Thyroid gland (tissue), 4 donors: ENCODE measurements at regions not wholly inside any gene's neighbourhood (a gene's known extent, or its start where the extent isn't known, plus 50 kb on each side); places are given as distances from the start of the nearest gene placed in this dataset.

Experiments used
- CTCF ChIP-seq, 6 experiments: fragments of 200-600 bp in 3 of 6; fragments of 450-650 bp in 3 of 6; sonication (generic) in 3 of 6; IDR thresholded peaks; one replicate each; pipeline ENCODE4 v1.5.1; 2016 to 2019; ENCODE audit warnings: antibody characterized with exemption in 6 of 6, mild to moderate bottlenecking in 2 of 6, inconsistent platforms in 1 of 6, moderate library complexity in 1 of 6
- POLR2A ChIP-seq, 2 donors: fragments of 450-650 bp; IDR thresholded peaks; one replicate each; pipeline ENCODE4 v1.6.1; 2017; ENCODE audit warnings: antibody characterized with exemption in 2 of 2, mild to moderate bottlenecking in 2 of 2, moderate library complexity in 1 of 2

DNA sequence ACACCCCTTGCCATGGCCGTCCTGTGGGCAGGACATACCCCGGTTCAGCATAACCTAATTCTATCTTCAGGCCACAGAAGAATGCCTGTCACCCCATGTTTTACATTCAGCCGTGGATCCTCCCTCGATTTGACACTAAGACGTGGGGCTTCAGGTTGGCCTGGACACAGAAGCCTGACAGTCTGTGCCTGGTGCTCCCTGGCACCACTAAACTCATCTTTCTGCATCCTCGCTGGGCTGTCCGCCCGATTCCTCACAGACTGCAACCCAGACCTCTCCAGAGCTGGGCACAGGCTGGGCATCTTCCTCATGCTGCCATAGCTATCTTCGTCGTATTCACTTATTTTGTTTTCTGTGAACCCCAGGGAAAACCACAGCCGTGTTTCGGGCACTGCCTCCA lies 117.8 kb upstream of the IQSEC1 start:
- TF ChIP-seq CTCF (IDR thresholded peaks at IDR 0.05) (no peak), POLR2A (IDR thresholded peaks at IDR 0.05) (no peak)
